Epidermal melanocyte (primary cell): ENCODE measurements at regions not wholly inside any gene's neighbourhood (a gene's known extent, or its start where the extent isn't known, plus 50 kb on each side); places are given as distances from the start of the nearest gene placed in this dataset.
"Not testable (repeated sequence)": the region's sequence is repeated elsewhere in the genome, so short reads cannot be mapped to it uniquely, and the experiment has no call there.

Source experiments
- DNase-seq: peaks from one replicate; pipeline ENCODE4 v3.0.0; 2011; ENCODE audit warnings: low spot score; ENCODE audit not compliant: insufficient read length

- DNase-seq, result not testable (repeated sequence)
Observed at GRCh38 chr6:92644104-92644791, 775.1 kb downstream of the EPHA7 start.

GRCh38 chr6:92635553-92636153, 783.7 kb downstream of the EPHA7 start:
- DNase-seq, result no peak

- no peak for DNase-seq
Observed at GRCh38 chr6:92634561-92634960, 784.8 kb downstream of the EPHA7 start.

- DNase-seq, result no peak
Observed at GRCh38 chr6:92623431-92623830, 795.9 kb downstream of the EPHA7 start.

GRCh38 chr6:92617721-92618120, 801.6 kb downstream of the EPHA7 start:
- no peak for DNase-seq

- no peak for DNase-seq
Observed at GRCh38 chr6:92608751-92609150, 810.6 kb downstream of the EPHA7 start.

- no peak for DNase-seq
Observed at GRCh38 chr6:92593201-92593600, 826.2 kb downstream of the EPHA7 start.

GRCh38 chr6:92589996-92590395, 829.4 kb downstream of the EPHA7 start:
- DNase-seq, result no peak

- no peak for DNase-seq
Observed at GRCh38 chr6:92588148-92588547, 831.2 kb downstream of the EPHA7 start.

GRCh38 chr6:92587525-92587924, 831.8 kb downstream of the EPHA7 start:
- DNase-seq, result no peak

GRCh38 chr6:92586236-92586977, 833.0 kb downstream of the EPHA7 start:
- DNase-seq, result no peak

GRCh38 chr6:92582211-92582610, 837.1 kb downstream of the EPHA7 start:
- DNase-seq, result no peak

- DNase-seq, result no peak
Observed at GRCh38 chr6:92577077-92577719, 842.2 kb downstream of the EPHA7 start.

- no peak for DNase-seq
Observed at GRCh38 chr6:92568541-92568940, 850.8 kb downstream of the EPHA7 start.

- no peak for DNase-seq
Observed at GRCh38 chr6:92566632-92567031, 852.7 kb downstream of the EPHA7 start.

- DNase-seq, result no peak
Observed at GRCh38 chr6:92564376-92564775, 855.0 kb downstream of the EPHA7 start.

GRCh38 chr6:92559611-92560010, 859.7 kb downstream of the EPHA7 start:
- no peak for DNase-seq

GRCh38 chr6:92559003-92559402, 860.4 kb downstream of the EPHA7 start:
- DNase-seq, result no peak

GRCh38 chr6:92550501-92550900, 868.9 kb downstream of the EPHA7 start:
- no peak for DNase-seq

- DNase-seq, result no peak
Observed at GRCh38 chr6:92545861-92546260, 873.5 kb downstream of the EPHA7 start.

GRCh38 chr6:92541448-92542060, 877.8 kb downstream of the EPHA7 start:
- no peak for DNase-seq

- no peak for DNase-seq
Observed at GRCh38 chr6:92538926-92539325, 880.4 kb downstream of the EPHA7 start.
